Fibroblast of the aortic adventitia (primary cell): ENCODE measurements at regions not wholly inside any gene's neighbourhood (a gene's known extent, or its start where the extent isn't known, plus 50 kb on each side); places are given as distances from the start of the nearest gene placed in this dataset.

Source experiments
- DNase-seq: peaks from one replicate; pipeline ENCODE4 v3.0.0-alpha.2; 2010; ENCODE audit warnings: low read depth
- H3K4me3 ChIP-seq: 2 replicates; pipeline ENCODE4 v1.5.1; 2011; ENCODE audit warnings: low read depth, mild to moderate bottlenecking, control low read depth, low read length, moderate library complexity
- CTCF ChIP-seq: IDR thresholded peaks from 2 replicates; pipeline ENCODE4 v1.5.1; 2011; ENCODE audit warnings: mild to moderate bottlenecking, low read length, control low read depth, inconsistent platforms; ENCODE audit not compliant: insufficient read depth

- DNase-seq, result peak; percentile 0
- H3K4me3 ChIP-seq, result no peak overlapping the region
- no peak for TF ChIP-seq CTCF
Measured at GRCh38 chr13:63497601-63498000, 2082.0 kb upstream of the PCDH20 start.

GRCh38 chr13:63492604-63493003, 2077.0 kb upstream of the PCDH20 start:
- no peak for TF ChIP-seq CTCF
- H3K4me3 ChIP-seq, result no peak overlapping the region
- no peak for DNase-seq

GRCh38 chr13:63490149-63490548, 2074.5 kb upstream of the PCDH20 start:
- TF ChIP-seq CTCF, result no peak
- DNase-seq, result no peak
- no peak overlapping the region for H3K4me3 ChIP-seq

- TF ChIP-seq CTCF, result no peak
- H3K4me3 ChIP-seq, result no peak overlapping the region
- peak; percentile 50 for DNase-seq
Measured at GRCh38 chr13:63481334-63481733, 2065.7 kb upstream of the PCDH20 start.

GRCh38 chr13:63472711-63473110, 2057.1 kb upstream of the PCDH20 start:
- H3K4me3 ChIP-seq, result no peak overlapping the region
- no peak for DNase-seq
- no peak for TF ChIP-seq CTCF

- H3K4me3 ChIP-seq, result no peak overlapping the region
- DNase-seq, result no peak
- no peak for TF ChIP-seq CTCF
Measured at GRCh38 chr13:63463782-63464610, 2048.3 kb upstream of the PCDH20 start.
